ACHN (cell line): ENCODE measurements at regions not wholly inside any gene's neighbourhood (a gene's known extent, or its start where the extent isn't known, plus 50 kb on each side); places are given as distances from the start of the nearest gene placed in this dataset.

Experiments used
- DNase-seq: peaks from one replicate; pipeline ENCODE4 v3.0.0-alpha.2; 2015
- in situ Hi-C: cut with HindIII; loops from 2 replicates; pipeline ENCODE4 v1.10.0; 2017; ENCODE audit warnings: low sequenced_read_pairs, low pct_ligation_motif_present, low pct_unique_long_range_greater_than_20kb

DNA sequence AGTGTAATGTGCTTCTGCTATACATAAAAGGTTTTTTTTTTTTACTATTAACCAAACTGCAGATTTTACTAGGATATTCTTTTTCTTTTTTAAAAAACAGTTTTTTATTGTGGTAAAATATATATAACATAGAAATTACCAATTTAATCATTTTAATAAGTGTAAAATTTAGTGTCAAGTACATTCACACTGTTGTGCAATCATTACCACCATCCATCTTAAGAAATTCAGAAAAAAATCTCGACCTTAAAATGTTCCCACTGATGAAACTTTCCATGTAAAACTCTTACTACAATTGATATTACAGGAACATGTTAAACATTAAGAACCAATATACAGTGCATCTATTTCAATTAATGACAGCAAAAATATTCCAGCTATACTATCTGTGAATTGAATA, 244.8 kb upstream of the FAT3 start:
- in situ Hi-C loops: no loop called here
- no peak for DNase-seq

DNA sequence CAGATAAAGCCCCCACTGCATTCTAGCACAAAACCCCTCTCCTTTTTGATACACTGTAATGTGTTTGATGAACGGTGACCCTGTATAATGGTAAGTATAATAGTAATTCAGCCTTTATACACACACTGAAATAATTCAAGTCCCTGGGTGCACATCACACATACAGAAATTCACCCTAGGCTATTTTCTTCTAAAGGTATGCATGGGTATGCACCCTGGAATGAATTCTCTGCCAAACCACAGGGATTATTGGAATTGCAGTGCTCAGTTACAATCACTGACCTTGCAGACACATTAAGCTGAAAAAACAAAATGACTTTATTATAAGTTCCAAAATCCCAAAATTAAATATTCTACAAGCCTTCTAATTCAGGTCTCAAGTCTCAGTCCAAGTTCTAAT, 245.9 kb upstream of the FAT3 start:
- DNase-seq: no peak

DNA sequence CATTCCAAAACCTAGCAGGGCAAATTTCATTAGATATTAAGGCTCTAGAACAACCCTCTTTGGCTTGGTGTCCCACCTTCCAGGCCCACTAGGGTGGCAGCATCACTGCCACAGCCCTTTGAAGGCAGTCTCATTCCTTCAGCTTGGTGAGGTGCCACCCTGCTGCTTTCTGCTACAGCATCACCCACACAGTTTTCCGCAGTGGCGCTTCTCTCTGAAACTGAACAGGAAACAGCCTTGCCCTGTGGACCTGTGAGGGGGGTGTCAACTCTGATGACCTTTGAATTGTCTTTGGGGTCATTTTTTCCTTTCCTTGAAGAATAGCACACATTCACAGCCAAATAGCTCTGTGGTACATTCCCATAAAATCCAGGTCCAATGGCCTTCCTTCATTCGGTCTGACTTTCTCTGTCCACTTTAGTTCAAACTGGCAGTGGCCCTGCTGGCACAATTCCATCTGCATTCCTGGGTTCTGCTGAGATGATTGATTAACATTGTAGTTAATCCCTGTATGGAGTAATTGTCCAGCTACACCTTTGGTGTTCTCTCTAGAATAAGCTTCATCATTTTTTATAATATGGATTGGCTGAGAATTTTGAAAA, 251.9 kb upstream of the FAT3 start:
- in situ Hi-C loops: no loop called here

More for the DNA sequence above, 245.9 kb upstream of the FAT3 start:
- in situ Hi-C loops: no loop called here

DNA sequence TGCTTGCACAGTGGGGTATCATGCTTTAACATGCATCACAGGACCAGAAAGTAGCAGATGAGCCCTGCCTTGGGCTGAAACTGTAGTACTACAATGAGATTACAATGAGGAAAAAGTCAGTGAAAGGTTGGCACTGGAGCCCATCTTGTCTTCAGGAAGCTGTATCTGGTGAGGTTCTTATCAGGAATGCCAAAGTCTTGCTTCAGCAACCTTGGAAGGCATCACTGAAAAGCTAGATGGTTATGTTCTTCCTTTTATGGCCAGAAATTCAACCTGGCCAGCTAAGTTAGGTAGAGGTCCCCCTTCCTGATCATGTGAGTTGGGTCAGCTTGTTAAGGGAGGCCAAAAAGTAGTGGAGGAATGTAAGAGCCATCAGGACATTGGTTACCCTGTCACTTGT, 254.0 kb upstream of the FAT3 start:
- in situ Hi-C loops: no loop called here

More for the DNA sequence above, 251.9 kb upstream of the FAT3 start:
- no peak for DNase-seq

DNA sequence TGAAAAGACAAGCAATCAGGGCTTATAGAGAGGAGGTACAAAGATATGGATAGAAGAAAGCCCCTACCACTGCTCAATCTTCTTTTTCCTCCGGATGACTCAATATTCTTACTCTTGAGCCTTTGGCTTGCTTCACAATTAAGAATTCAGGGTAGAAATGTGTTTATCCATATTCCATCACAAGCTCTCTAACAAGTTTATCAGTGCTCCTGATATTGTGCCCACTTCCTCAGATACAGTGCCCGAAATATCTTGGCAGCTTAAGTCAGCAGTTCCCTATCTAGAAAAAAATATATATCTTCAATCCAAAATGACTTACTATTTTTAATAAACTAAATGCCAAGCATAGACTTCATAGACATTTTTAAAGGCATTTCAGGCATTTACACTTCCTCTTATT, 255.1 kb upstream of the FAT3 start:
- no peak for DNase-seq
- in situ Hi-C loops: no loop called here

More for the DNA sequence above, 254.0 kb upstream of the FAT3 start:
- DNase-seq: no peak

DNA sequence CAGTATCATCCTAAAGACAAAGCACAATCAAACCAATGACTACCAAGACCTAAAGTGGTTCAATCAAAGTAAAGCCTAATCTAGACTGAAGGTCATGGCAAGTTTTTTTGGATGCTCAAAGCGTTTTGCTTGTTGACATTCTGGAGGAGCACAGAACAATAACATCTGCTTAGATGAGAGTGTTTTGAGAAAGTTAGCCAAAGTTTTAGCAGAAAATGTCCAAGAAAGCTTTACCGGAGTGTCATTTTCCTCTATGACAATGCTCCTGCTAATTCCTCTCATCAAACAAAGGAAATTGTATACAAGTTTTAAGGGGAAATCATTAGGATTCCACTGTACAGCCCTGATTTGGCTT, 256.9 kb upstream of the FAT3 start:
- DNase-seq: no peak
- in situ Hi-C loops: no loop called here

DNA sequence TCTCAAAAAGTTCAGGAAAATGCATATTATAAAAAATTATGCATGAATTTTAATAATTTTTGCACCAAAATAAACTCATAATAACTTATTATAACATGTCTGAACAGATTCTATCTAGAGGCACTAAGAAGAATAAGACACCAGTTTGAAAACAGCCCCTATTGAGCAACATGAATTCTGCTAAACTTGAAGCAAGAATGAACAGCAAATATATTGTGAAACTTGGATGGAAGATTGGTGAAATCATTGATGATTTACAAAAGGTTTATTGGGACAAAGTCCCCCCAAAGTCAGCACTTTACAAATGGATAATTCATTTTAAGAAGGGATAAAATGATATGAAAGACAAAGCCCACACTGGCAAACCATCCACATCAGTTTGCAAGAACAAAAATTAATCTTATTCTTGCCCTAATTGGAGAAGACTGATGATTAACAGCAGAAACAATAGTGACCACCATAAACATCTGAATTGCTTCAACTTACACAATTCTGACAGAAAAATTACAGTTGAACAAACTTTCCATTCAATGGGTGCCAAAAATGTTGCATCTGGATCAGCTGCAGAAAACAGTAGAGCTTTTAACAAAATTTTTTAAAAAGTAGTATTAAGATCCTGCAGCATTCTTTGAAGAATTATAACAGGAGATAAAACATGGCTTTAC, 257.5 kb upstream of the FAT3 start:
- in situ Hi-C loops: no loop called here
- no peak for DNase-seq

DNA sequence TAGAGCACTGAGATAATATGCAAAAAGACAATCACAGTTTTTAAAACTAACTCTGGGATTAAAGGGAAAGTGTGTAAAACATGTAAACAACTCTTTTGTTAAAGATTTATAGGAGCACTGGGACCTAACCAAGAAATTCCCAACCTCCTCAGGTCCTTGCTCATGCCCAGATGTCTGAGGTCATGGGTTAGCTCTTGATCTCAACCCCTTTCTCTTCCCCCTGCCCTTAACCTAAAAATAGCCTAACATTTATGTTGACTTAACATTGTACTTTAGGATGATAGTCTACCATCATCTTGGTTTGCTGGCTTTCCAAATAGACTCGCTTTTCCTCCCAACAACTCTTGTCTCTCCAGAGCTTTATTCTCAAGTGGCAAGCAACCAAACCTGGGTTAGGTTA, 258.2 kb upstream of the FAT3 start:
- in situ Hi-C loops: no loop called here
- DNase-seq: no peak

DNA sequence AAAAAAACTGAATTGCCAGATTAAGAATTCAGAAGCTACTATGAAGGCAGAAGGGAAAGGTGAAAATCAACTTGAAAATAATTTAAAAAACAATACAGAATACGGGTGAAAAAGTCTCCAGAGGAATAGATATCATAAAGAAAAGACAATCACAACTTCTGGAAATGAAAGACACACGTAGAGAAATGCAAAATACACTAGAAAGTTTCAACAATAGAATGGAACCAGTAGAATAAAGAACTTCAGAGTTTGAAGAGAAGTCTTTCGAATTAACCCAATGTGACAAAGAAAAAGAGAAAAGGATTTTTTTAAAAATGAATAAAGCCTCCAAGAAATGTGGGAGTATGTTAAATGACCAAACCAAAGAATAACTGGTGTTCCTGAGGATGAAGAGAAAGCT, 263.8 kb upstream of the FAT3 start:
- no peak for DNase-seq
- in situ Hi-C loops: no loop called here

DNA sequence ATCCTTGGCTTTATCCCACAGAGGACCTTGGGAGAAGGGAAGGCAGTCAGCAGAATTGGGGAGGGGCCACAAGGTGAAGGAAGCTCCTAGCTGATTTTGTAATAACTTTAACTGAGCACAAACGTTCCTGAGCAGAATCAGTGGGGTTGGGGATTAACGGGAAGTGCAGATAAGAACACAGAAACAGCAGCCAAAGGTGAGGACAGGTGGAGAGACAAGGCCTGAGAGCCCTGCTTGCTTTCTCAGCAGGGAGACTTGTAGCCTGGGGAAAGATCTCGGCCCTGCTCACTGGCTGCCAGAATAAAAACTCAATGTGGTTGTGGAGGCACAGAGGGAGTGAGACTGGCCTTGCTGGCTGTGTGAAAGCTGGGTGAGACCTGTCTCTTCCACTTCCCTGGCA, 265.2 kb upstream of the FAT3 start:
- no peak for DNase-seq
- in situ Hi-C loops: no loop called here

DNA sequence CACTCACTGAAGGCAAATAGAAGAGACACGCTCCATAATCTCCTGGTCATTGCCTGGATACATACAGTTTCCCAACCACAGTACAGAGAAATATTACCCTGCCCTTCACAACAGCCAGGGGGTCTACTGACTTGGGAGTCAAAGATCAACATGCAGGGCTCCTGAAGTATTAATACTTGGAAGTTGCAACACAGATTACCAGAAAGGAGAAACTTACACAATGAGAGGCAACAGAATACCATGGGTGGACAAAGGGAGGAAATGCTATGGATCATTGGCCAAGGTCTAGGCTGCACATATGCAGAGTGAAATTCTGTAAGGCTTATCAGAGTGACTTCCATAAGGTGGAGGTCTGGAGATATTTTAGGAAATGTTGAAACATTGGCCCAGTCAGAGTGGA, 267.9 kb upstream of the FAT3 start:
- DNase-seq: no peak
- in situ Hi-C loops: no loop called here

DNA sequence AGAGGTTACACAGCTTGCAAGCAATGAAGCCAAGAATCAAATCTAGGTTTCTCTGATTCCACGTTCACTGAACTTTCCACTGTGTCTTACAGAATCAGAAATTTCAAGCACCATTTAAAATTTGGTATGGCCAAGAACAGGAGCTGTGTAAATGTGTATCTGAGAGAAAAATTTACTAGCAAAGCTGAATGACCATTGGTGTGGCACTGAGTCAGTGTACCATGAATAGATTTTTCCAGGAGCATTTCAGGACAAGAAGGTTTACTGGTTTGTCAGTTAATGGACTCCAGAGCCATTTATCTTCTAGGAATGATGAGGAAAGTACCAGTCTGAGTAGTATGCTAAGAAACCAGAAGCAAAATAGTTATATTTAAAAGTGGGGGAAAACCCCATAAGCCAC, 269.4 kb upstream of the FAT3 start:
- no peak for DNase-seq
- in situ Hi-C loops: no loop called here

DNA sequence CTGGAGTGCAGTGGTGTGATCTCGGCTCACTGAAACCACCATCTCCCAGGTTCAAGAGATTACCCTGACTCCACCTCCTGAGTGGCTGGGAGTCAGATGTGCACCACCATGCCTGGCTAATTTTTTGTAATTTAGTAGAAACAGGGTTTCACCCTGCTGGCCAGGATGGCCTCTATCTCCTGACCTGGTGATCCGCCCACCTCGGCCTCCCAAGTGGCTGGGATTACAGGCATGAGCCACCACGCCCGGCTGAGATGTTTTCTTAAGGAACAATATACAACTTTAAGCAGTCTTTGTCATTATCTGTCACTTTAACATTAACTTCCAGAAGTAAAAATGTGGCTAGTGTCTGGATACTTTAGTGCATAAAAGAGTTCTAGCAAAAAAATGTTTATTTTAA, 272.6 kb upstream of the FAT3 start:
- in situ Hi-C loops: no loop called here
- DNase-seq: no peak

DNA sequence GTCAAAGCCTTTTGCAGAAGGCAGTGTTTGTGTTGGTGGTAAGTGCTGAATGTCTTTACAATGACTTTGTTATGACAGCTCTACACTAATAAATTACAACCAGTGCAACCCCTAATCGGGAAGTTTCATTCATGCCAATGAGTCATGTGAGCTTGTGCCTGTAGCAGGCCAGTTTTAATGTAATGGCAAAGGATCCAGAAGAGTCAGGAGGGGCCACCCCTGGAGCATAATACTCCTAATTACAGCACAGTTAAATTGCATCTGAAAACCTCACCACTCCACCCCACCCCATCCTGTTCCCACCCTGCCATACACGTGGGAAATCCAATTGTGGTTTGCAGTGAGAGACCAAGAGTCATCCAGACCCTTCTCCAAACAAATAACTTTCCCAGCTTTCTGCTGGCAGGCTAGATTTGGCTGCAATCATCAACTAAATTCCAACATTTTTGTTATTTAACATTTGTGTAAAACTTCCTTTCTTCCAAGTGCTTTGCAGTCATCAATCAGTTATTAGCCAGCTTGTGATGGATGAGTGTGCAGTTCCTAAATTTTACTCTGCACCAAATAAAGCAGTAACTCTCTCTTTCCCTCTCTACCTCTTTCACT, 277.3 kb upstream of the FAT3 start:
- no peak for DNase-seq
- in situ Hi-C loops: no loop called here

DNA sequence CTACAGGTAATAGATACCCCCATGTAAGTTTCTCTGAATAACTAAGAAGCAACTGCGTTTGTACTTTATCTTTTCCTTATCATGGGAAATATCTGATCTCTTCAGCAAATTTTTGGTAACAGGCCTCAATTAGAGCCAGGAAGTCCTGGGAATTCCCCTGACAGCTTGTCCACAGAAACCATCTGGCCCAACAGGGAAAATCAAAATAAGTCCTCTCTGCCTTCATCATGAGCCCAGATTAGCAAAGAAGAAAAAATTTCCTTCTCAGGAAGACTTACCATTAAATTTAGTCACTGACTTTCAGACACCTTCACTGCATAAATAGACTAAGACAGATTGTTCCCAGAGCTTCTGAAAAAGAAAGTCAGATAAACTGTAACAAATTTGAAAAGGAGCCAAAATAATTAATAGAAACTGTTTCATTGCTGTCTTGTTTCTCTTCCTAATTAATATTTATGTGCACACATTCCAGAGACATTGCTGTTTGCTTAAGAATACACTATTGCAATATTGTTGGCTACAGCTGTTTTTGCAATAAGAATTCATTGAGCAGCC, 278.1 kb upstream of the FAT3 start:
- DNase-seq: no peak
- in situ Hi-C loops: no loop called here

DNA sequence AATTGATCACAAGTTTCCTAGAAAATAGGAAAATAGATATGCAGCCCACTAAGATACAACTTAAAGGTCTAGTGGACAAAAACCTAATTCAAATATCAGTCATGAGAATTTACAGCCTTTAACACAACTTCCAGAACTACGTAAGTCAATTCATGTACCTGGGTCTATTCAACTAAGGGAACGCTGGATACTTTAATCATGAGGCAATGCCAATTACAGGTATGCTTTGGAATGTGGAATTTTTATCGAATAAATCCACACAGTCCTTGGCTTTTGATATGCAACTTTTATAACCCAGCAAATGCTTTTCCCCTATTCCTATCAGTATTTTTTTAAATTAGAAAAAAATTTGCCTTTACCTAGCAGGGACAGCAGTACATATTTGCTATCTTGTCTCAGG, 289.5 kb upstream of the FAT3 start:
- in situ Hi-C loops: no loop called here
- DNase-seq: no peak

DNA sequence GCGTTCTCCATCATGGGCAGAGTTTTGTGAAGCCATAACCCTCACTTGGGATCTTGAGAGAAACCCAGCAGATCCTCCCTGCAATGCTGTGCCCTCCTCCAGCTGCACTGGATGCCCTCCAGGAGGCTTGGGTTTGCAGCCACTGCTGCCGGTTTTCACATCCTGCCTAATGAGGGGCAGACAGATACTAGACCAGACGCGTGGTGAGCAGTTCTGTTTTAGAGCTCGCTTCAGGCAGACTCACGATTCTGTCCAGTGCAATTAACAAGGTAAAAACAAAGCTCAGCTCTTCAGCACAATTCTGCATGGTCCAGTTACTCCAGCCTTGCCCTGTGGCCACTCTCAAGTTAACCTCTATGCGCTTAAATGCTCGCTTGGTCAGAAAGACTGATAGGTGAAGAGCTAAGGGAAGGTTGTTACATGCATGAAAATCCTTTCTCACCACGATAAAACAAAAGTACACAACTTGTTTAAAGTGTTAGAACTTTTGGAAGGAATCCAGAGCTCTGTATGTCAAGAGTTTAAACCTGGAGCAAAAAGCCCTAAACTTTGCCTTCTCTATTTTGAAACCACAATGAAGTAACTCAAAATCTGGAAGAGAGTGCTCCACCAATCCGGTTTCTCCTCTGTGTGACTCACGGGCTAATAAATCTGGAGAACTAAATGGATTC, 292.3 kb upstream of the FAT3 start:
- in situ Hi-C loops: no loop called here
- DNase-seq: no peak

DNA sequence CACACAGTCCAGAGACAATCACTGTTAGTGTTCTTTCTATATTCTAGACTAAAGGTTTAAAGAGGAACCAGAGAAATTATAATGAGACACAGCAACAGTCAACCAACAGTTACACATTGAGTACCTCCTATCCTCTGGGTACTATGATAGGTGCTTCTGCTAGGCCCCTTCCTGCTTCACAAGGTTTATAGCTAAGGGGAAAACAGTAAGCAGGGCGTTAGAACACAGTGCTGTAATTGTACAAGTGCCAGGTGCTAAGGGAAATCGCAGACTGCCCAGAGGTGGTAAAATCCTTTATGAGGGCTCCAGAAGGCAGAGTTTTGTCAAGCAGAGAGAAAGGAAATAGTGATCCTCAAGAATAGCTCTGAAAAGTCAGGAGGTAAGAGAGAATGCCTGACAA, 297.2 kb upstream of the FAT3 start:
- in situ Hi-C loops: no loop called here

DNA sequence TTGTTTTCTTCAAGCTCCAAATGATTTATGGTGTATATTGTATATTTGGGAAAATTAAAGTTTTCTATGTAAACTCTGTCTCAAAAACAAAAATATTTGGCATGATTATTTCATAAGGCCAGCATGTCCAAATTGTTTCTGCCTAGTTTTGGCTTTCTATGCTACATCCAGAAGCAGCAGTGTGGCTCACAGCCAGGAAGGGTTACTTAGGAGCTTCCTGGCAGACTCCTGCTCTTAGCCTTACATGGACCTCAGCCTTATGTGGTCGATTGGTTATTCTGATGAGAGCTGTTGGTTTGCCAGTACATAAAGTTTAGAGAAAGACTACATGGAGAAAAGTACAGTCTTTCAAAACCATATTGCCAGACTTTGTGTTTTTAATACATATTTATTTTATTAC, 297.7 kb upstream of the FAT3 start:
- in situ Hi-C loops: no loop called here
- DNase-seq: no peak

More for the DNA sequence above, 297.2 kb upstream of the FAT3 start:
- DNase-seq: no peak

DNA sequence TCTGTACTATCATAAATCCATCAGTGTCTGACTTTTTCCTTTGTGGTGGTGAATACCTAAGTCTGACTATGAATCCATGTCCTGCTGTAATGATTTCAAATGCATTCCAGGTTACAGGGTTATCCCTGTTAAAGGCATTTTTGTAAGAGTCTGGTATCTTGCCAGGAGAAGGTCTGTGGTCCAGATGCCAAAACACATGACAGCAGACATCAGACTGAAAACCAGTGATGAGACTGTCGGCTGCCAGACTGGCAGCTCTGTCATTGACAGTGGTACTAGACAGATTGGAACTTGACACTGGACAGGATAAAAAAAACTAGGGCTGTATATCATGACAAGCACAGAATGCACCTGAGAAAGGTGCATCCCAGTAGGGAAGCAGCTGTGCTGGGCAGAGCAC, 301.8 kb upstream of the FAT3 start:
- in situ Hi-C loops: no loop called here
- DNase-seq: no peak
